HT1080 (cell line): ENCODE measurements at regions not wholly inside any gene's neighbourhood (a gene's known extent, or its start where the extent isn't known, plus 50 kb on each side); places are given as distances from the start of the nearest gene placed in this dataset.
"Not testable (repeated sequence)": the region's sequence is repeated elsewhere in the genome, so short reads cannot be mapped to it uniquely, and the experiment has no call there.

Source experiments
- DNase-seq: peaks from one replicate; pipeline ENCODE4 v3.0.0-alpha.2; 2015; ENCODE audit warnings: low read depth

- DNase-seq: no peak
Observed at GRCh38 chr11:71383461-71383860, 64.7 kb downstream of the DHCR7 start.

DNA sequence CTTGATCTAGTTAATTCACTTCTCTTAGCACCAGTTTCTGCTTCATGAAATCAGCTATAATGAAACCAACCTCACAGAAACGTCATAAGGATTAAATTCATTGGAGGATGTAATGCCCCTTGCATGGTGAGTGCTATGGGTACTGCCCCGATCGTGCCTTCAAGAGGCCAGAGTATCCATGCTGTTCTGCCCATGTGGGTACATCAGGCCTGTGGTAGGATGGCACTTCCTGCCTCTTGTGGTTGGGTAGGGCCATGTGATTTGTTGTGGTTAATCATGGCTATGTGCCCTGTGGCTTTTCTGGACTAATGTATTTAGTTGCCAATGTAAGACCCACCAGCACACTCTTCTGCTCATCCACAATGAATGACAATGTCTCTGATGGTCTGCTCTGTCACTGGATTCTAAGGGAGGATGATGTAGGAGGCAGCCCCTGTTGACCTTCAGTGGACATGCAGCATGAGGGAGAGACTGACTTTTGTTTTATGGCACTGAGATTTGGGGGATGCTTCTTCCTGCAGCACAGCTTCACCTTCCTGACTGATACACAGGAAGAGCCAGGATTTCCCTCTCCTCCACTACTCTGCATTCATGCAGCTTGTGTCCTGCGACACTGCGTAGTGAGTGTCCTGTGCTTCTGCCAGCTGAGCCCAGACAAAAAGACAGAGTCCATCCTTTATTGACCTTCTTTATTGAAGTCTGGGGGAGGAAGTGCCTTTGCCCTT is 66.2 kb downstream of the DHCR7 start:
- DNase-seq: peak; percentile 13

DNA sequence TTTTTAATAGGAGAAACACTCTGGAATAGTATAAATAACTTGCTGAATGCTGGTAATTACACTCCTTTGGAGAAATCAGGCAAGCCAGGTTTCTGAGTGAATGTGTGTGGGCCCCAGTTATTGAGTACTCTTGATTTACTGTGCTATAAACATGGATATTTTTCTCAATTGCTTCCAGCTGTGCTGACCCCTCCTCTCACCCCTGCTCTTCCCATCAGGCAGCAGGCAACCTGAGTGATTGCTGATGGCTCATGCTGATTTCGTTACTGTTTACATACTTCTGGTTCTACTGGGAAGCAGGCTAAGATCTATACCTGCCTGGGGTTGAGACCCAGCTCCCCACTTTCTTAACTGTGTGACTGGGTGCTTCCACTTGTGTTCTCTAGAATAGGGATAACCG is 68.5 kb downstream of the DHCR7 start:
- no peak for DNase-seq

DNA sequence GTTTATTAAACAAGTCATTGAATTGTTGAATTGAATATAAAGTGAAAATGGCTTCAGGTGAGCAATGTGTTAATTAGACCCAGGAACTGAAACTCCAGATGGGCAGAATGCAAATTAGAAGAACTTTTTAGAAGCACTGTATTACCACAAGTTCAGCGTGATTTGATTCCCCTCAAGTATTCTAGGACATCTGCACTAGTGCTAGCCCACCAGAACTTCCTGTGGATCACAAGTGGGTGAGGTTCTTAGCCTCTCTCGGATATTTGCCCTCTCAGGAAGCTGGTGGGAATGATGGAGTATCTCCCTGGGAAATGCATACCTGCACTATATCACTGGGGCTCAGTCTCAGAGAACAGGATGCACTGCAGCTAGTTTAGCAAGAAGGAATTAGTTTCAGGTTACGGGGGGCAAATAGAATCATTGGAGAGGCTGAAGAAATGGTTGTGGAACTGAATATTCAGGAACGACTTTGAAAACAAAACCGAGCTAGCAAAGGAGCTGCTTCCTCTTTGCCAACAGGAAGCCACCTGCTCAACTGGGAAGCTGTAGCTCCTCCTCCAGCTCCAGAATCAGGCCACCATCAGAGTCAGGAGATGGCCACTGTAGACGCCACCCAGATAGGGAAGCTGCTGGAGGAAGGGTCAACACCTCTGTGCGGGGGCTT is 74.3 kb downstream of the DHCR7 start:
- no peak for DNase-seq

DNA sequence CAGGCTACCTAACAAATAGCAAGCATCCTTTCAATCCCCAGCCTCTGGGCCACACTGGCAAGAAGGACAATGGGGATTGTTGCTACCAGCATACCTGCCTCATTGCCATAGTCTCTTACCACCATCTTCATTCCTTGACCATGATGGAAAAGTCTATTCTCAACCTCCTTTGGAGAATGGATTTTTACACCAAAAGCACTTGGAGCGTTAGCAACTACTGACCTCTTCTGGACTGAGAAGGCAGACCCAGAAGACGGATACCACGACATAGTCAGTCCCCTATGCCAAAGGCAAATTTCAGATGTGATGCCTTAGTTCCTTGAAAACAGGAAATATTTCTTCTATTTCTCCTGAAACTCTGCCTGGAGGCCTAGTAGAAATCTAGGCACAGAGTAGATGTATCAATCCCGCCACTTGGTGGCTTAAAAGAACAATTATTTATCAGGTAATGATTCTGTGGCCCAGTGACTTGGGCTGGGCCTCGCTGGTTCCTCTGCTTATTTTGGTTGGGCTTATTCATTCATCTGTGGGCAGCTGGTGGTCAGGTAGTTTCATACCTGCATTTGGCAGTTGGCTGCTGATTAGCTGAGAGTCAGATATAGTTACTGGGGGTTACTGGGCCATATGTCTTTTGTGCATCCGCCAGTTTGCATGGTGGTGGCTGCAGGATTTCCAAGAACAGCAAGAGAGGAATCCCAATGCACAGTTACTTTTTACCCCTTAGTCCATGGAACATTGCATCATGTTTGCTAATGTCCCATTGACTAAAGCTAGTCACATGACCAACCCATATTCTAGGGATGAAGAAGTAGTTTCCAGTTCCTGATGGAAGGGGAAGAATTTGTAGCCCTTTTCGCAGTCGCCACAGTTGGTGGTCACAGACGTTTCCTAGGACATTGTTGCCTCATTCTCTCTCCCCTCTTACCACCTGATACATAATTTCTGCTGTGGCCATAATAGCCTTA is 75.2 kb downstream of the DHCR7 start:
- peak; percentile 5 for DNase-seq

GRCh38 chr11:71371674-71372069 is 76.5 kb downstream of the DHCR7 start:
- DNase-seq: no peak

DNA sequence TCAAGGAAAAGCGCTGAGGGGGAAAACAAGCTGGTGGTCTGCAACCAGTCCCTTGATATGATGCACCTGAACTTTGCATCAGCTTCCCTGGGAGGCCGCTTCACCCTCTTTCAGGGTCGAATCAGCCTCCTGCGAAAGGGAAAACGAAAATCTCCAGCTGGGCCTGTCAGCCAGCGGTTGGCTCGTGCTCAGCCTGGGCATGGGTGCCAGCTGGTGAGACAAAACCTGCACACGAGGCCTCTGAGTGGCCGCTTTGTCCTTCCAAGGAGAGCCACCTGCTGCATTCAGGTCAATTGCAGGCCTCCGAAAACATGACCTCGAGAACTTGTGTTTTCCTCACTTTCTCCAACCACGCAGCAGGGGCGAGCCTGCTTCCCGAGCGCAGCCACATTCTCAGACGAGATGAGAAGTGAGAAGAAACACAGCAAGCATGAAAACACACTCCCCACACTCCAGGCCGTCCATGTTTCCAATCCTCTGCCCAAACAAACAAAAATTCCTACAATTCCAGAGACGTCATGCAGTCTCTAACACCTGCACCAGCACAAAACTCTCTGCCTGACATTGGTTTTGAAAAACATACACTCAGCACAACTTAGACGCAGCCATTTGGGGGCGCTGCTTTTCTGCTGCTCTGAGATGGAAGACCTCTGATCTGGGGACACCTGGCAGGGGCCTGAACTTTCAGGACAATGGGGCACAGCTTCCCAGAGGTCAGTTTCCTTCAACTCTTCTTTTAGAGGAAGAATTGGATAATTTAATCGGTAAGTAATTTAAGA is 77.1 kb downstream of the DHCR7 start:
- no peak for DNase-seq

DNA sequence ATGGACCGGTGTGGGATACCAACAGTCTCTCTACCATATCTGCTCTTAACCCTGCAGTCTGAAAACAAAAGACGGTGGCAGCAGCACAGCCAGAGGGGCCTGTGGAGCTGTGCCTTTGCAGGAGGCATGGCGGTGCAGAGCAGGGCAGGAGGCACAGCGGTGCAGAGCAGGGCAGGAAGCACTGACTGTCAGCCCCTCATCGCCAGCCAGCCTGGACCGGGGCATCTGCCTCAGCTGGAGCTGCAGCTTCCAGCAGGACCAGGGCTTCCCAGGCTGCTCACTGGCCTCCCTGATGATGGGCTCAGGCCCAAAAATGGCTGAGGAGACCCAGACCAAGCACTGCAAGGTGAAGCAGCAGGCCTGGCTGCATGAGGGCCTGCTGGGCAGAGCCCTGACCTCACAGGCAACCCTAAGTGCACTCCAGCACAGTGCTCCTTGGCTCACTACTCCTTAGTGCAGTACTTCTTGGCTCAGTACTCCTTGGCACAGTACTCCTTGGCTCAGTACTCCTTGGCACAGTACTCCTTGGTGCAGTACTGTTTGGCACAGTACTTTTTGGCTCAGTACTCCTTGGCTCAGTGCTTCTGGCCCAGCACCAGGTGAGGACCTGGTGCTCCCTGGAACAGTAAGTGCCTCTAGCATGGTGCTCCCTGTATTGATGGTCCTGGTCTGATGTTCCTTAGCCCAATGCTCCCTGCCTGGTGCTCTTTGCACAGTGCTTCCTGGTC is 78.0 kb downstream of the DHCR7 start:
- no peak for DNase-seq

GRCh38 chr11:71369411-71369810 is 78.8 kb downstream of the DHCR7 start:
- DNase-seq: no peak

- DNase-seq: no peak
Observed at GRCh38 chr11:71368966-71369365, 79.2 kb downstream of the DHCR7 start.

DNA sequence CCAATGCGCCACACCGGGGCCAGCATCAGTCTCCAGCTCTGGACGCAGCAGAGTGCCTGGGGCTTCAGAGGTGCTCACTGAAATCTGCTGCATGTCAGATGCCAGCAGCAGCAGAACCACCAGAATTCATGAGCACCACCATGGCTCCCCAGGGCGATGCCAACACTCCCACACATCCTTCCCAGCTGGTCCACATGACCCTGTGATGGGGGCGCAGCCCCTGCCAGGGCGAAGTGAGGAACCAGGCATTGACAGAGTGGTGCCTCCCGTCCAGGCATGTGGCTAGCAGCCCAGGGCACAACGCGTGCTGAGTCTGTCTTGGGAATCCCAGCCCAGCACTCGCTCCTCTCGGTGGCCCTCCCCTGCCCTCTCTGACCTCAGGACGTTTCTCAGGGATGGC is 80.4 kb downstream of the DHCR7 start:
- no peak for DNase-seq

DNA sequence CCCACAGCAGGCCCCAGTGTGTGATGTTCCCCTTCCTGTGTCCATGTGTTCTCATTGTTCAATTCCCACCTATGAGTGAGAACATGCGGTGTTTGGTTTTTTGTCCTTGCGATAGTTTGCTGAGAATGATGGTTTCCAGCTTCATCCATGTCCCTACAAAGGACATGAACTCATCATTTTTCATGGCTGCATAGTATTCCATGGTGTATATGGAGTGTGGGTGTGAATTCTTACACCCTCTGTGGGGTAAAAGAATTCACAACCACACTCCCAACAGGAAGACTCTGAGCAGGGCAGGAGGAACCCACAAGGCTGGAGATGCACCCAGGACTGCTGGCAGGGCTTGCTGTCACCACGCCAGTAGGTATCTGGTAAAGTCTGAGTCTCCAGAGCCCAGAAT is 80.9 kb downstream of the DHCR7 start:
- DNase-seq: not testable (repeated sequence)

DNA sequence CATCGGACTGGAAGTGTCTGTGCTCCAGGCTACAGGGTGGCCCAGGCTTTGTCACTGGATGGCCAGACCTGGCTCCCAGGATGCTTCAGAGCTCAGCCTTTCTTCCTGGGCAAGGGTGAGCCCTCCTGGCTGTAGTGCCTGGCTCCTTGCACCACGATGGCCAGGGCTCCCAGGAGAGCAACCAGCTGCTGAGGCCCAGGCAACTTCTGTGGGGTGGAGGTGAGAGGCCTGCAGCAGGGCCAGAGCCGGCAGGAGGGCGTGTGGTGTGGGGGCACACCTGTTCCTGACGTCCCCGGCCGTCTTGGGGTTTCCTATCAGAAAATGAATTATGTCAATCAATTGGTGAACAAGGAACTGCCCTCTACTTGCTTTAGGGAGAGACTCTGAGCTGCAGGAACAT is 82.1 kb downstream of the DHCR7 start:
- DNase-seq: no peak

- DNase-seq: no peak
Observed at GRCh38 chr11:71365626-71366025, 82.6 kb downstream of the DHCR7 start.

DNA sequence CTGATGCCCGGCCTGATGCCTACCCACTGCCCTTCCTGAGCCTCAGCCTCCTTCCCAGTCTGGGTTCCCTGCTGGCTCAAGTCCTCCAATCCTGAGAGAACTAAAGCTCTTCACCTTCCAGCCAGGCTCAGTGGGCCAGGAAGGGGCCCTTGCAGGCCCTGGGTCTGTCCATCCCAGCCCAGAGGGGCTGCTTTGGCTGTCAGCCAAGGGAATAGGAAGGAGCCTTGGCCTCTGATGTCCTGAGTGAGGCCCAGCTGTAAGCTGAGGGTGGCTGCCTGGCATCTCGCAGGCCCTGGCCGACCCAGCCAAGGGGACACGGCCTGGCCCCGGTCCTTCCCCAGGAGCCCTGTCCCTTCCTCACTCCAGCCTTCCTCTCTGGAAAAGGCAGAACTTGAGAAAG is 83.4 kb downstream of the DHCR7 start:
- DNase-seq: no peak

DNA sequence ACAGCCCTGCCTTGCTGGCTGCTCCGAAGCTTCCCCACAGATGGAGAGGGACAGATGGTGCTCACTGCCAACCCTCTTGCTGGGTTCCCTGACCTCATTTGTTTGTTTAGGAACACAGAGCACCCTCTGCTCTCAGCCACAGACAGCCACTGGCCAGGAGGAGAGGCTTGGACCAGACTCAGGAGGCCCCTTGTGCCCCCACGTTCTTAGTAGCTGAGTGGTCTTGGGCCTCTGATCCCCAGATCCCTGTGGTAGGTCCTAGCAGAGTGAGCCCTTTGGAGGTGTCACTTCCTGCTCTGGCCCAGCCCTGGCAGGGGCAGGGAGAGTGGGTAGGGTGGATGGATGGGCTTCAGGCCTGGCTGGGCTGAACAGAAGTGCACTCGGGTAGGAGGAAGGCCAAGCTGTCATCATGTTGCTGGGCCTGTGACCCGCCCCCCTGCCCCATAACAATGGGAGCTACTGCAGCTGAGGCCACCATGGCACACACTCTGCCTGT is 84.0 kb downstream of the DHCR7 start:
- no peak for DNase-seq

- no peak for DNase-seq
Observed at GRCh38 chr11:71363721-71364120, 84.5 kb downstream of the DHCR7 start.

- no peak for DNase-seq
Observed at GRCh38 chr11:71358963-71359567, 89.1 kb downstream of the DHCR7 start.

- DNase-seq: no peak
Observed at GRCh38 chr11:71358122-71358728, 90.0 kb downstream of the DHCR7 start.

DNA sequence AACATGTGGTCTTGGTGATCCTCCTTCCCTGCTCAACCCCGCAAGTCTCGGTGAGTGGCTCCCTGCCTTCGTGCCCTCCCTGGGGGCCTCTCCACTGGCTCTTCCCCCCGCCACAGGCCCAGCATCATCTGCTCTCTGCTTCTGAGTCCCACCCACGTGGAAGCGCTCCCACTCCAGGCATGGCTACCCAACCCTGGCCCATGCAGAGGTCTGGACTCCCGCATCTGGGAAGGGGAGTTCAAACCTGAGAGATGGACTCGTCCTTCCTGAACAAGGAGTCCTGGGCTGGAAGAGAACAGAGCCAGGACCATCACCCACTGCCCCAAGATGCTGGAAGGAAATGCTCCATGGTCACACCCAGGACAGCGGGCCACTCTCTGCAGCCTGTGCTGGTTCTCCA is 90.8 kb downstream of the DHCR7 start:
- DNase-seq: no peak
